Liver (tissue), 8 donors: ENCODE measurements at regions not wholly inside any gene's neighbourhood (a gene's known extent, or its start where the extent isn't known, plus 50 kb on each side); places are given as distances from the start of the nearest gene placed in this dataset.

ENCODE experiments used
- DNase-seq: peaks from one replicate; pipeline ENCODE4 v3.0.0-alpha.2; 2017; ENCODE audit warnings: low spot score
- H3K27ac ChIP-seq, 2 donors: one replicate each; pipeline ENCODE4 v1.7.0; 2013; ENCODE audit warnings: inconsistent platforms in 2 of 2, low read length in 2 of 2, control low read depth in 1 of 2, low read depth in 1 of 2, mild to moderate bottlenecking in 1 of 2
- H3K27me3 ChIP-seq, 4 donors: one replicate each; pipeline versions ENCODE4 v1.6.1 to v1.7.0; 2013; ENCODE audit warnings: low read length in 3 of 4, inconsistent platforms in 1 of 4, mild to moderate bottlenecking in 1 of 4, moderate library complexity in 1 of 4; ENCODE audit not compliant: control insufficient read depth in 4 of 4, insufficient read depth in 4 of 4
- H3K36me3 ChIP-seq, 4 donors: one replicate each; pipeline versions ENCODE4 v1.6.1 to v1.7.0; 2013; ENCODE audit warnings: low read length in 3 of 4, mild to moderate bottlenecking in 3 of 4, low read depth in 1 of 4, moderate library complexity in 1 of 4; ENCODE audit not compliant: control insufficient read depth in 4 of 4, insufficient read depth in 3 of 4
- H3K4me1 ChIP-seq, 4 donors: one replicate each; pipeline versions ENCODE4 v1.6.1 to v1.7.0; 2013; ENCODE audit warnings: low read length in 3 of 4, mild to moderate bottlenecking in 3 of 4, moderate library complexity in 1 of 4; ENCODE audit not compliant: control insufficient read depth in 4 of 4, insufficient read depth in 4 of 4
- H3K4me3 ChIP-seq, 3 donors: one replicate each; pipeline versions ENCODE4 v1.6.1 to v1.7.0; 2013; ENCODE audit warnings: low read length in 3 of 3, control low read depth in 1 of 3, low read depth in 1 of 3, mild to moderate bottlenecking in 1 of 3
- H3K9ac ChIP-seq, 2 donors: one replicate each; pipeline ENCODE4 v1.7.0; 2013; ENCODE audit warnings: low read length in 2 of 2, mild to moderate bottlenecking in 2 of 2, moderate library complexity in 2 of 2, control low read depth in 1 of 2, low read depth in 1 of 2
- H3K9me3 ChIP-seq, 4 donors: one replicate each; pipeline versions ENCODE4 v1.6.1 to v1.7.0; 2013; ENCODE audit warnings: low read length in 3 of 4; ENCODE audit not compliant: control insufficient read depth in 4 of 4
- ATF3 ChIP-seq: IDR thresholded peaks from 2 replicates; pipeline ENCODE4 v1.6.1; 2016; ENCODE audit warnings: antibody characterized with exemption
- CTCF ChIP-seq: fragments of 150-350 bp; IDR thresholded peaks from 2 replicates; pipeline ENCODE4 v1.5.1; 2017; ENCODE audit warnings: improper control_type of control experiment, low read depth, low read length; ENCODE audit not compliant: missing input control
- EGR1 ChIP-seq, 2 donors: IDR thresholded peaks; 2 replicates each; pipeline ENCODE4 v1.6.1; 2016 to 2018; ENCODE audit warnings: antibody characterized with exemption in 2 of 2, low read depth in 2 of 2
- FOXA1 ChIP-seq: IDR thresholded peaks from 2 replicates; pipeline ENCODE4 v1.6.1; 2016; ENCODE audit warnings: antibody characterized with exemption
- FOXA2 ChIP-seq: IDR thresholded peaks from 2 replicates; pipeline ENCODE4 v1.6.1; 2016; ENCODE audit warnings: antibody characterized with exemption
- GABPA ChIP-seq, 2 donors: IDR thresholded peaks in 1 of 2; conservative IDR thresholded peaks in 1 of 2; 2 replicates each; pipeline ENCODE4 v1.6.1; 2016; ENCODE audit warnings: antibody characterized with exemption in 2 of 2, mild to moderate bottlenecking in 1 of 2, moderate library complexity in 1 of 2
- HNF4A ChIP-seq, 2 donors: conservative IDR thresholded peaks; 2 replicates each; pipeline ENCODE4 v1.6.1; 2016; ENCODE audit warnings: antibody characterized with exemption in 2 of 2, mild to moderate bottlenecking in 2 of 2
- JUND ChIP-seq, 2 donors: IDR thresholded peaks; 2 replicates each; pipeline ENCODE4 v1.6.1; 2016; ENCODE audit warnings: antibody characterized with exemption in 2 of 2
- MAX ChIP-seq: IDR thresholded peaks from 2 replicates; pipeline ENCODE4 v1.6.1; 2016; ENCODE audit warnings: antibody characterized with exemption
- NR2F2 ChIP-seq: IDR thresholded peaks from 2 replicates; pipeline ENCODE4 v1.6.1; 2016; ENCODE audit warnings: antibody characterized with exemption
- RAD21 ChIP-seq, 2 donors: IDR thresholded peaks; 2 replicates each; pipeline ENCODE4 v1.6.1; 2016; ENCODE audit warnings: antibody characterized with exemption in 2 of 2, mild to moderate bottlenecking in 2 of 2
- REST ChIP-seq: IDR thresholded peaks from 2 replicates; pipeline ENCODE4 v1.6.1; 2016; ENCODE audit warnings: antibody characterized with exemption, mild to moderate bottlenecking
- RXRA ChIP-seq, 2 donors: IDR thresholded peaks; 2 replicates each; pipeline ENCODE4 v1.6.1; 2017 to 2018; ENCODE audit warnings: antibody characterized with exemption in 2 of 2, mild to moderate bottlenecking in 1 of 2
- SP1 ChIP-seq: IDR thresholded peaks from 2 replicates; pipeline ENCODE4 v1.6.1; 2018; ENCODE audit warnings: antibody characterized with exemption, mild to moderate bottlenecking
- TAF1 ChIP-seq: conservative IDR thresholded peaks from 2 replicates; pipeline ENCODE4 v1.6.1; 2016; ENCODE audit warnings: antibody characterized with exemption, mild to moderate bottlenecking
- YY1 ChIP-seq: IDR thresholded peaks from 2 replicates; pipeline ENCODE4 v1.6.1; 2016; ENCODE audit warnings: antibody characterized with exemption, mild to moderate bottlenecking
- ZBTB33 ChIP-seq: IDR thresholded peaks from 2 replicates; pipeline ENCODE4 v1.6.1; 2016; ENCODE audit warnings: antibody characterized with exemption
- WGBS: extraction: QIAGEN DNeasy Blood & Tissue Kit; methylation state at CpG from one replicate; pipeline ENCODE4 v1.1.7; 2013; 5-methylcytosine and 5-hydroxymethylcytosine counted together
- donor health status: healthy.
- donor health status: healthy.
- donor health status: healthy.
- donor health status: healthy.
- donor health status: healthy.

GRCh38 chr16:52316241-52316640 is 230.7 kb downstream of the TOX3 start:
- H3K36me3 ChIP-seq, result no peaks in the 10 kb centered on the region
- H3K4me1 ChIP-seq, result no peaks in the 10 kb centered on the region
- no peak for DNase-seq
- no peak overlapping the region for H3K9ac ChIP-seq
- H3K9me3 ChIP-seq, result no peaks in the 10 kb centered on the region
- no peaks in the 10 kb centered on the region for H3K27me3 ChIP-seq
- no peak overlapping the region for H3K27ac ChIP-seq
- WGBS, result 85% methylated on average over 1 of the region's 1 CpG
- no peak overlapping the region for H3K4me3 ChIP-seq
- no peak for TF ChIP-seq EGR1 (IDR thresholded peaks at IDR 0.05; ENCODE audit: low read depth in 2 of 2)

- TF ChIP-seq FOXA2 (no peak), REST (no peak), RAD21 (IDR thresholded peaks at IDR 0.05) (no peak), MAX (no peak), ZBTB33 (no peak), EGR1 (IDR thresholded peaks at IDR 0.05; ENCODE audit: low read depth in 2 of 2) (no peak), YY1 (no peak), JUND (IDR thresholded peaks at IDR 0.05) (no peak), RXRA (IDR thresholded peaks at IDR 0.05) (no peak)
- Histone ChIP-seq H3K27ac (no peak overlapping the region), H3K4me1 (peaks cover 0 to 2% (median 0%) of the 10 kb centered on the region in 4 donors), H3K27me3 (no peaks in the 10 kb centered on the region), H3K4me3 (no peak overlapping the region), H3K36me3 (no peaks in the 10 kb centered on the region), H3K9ac (no peak overlapping the region), H3K9me3 (no peaks in the 10 kb centered on the region)
- WGBS, result 92% methylated on average over 1 of the region's 1 CpG
- DNase-seq, result no peak
These were observed 234.2 kb downstream of the TOX3 start for GRCh38 chr16:52312716-52313115.

- H3K27me3 ChIP-seq, result no peaks in the 10 kb centered on the region
- WGBS, result 87% methylated on average over 6 of the region's 6 CpGs
- H3K9me3 ChIP-seq, result no peaks in the 10 kb centered on the region
- no peak overlapping the region for H3K4me3 ChIP-seq
- H3K27ac ChIP-seq, result no peak overlapping the region
- no peaks in the 10 kb centered on the region for H3K36me3 ChIP-seq
- DNase-seq, result no peak
- H3K4me1 ChIP-seq, result peaks cover 0 to 2% (median 0%) of the 10 kb centered on the region in 4 donors
- no peak overlapping the region for H3K9ac ChIP-seq
- no peak for TF ChIP-seq RAD21 (IDR thresholded peaks at IDR 0.05)
- no peak for TF ChIP-seq HNF4A (conservative IDR thresholded peaks at IDR 0.05)
- no peak for TF ChIP-seq TAF1
- TF ChIP-seq FOXA2, result no peak
- TF ChIP-seq YY1, result no peak
- TF ChIP-seq SP1, result no peak
- no peak for TF ChIP-seq ATF3
- TF ChIP-seq ZBTB33, result no peak
- TF ChIP-seq NR2F2, result no peak
- TF ChIP-seq CTCF, result no peak
- TF ChIP-seq RXRA (IDR thresholded peaks at IDR 0.05), result no peak
- TF ChIP-seq FOXA1, result no peak
- no peak for TF ChIP-seq GABPA (IDR thresholded peaks at IDR 0.05 in 1 of 2, conservative IDR thresholded peaks at IDR 0.05 in 1 of 2)
These were observed 237.2 kb downstream of the TOX3 start for GRCh38 chr16:52309446-52310416.
